ENCODE measurements at regions not wholly inside any gene's neighbourhood (a gene's known extent, or its start where the extent isn't known, plus 50 kb on each side); places are given as distances from the start of the nearest gene placed in this dataset.

- TF ChIP-seq CTCF (IDR thresholded peaks at IDR 0.05; ENCODE audit: insufficient read depth, low read length) (no peak), GABPA (IDR thresholded peaks at IDR 0.05; ENCODE audit: low read depth) (no peak), POLR2AphosphoS5 (IDR thresholded peaks at IDR 0.05; ENCODE audit: low read depth) (no peak), REST (IDR thresholded peaks at IDR 0.05; ENCODE audit: insufficient replicate concordance, low read depth) (no peak), SPI1 (IDR thresholded peaks at IDR 0.05; ENCODE audit: borderline replicate concordance, low read depth) (no peak)
Measured at GRCh38 chr6:134621858-134622257, 303.9 kb upstream of the SGK1 start.

All from HL-60 (cell line).